SU-DHL-6 (cell line): ENCODE measurements at regions not wholly inside any gene's neighbourhood (a gene's known extent, or its start where the extent isn't known, plus 50 kb on each side); places are given as distances from the start of the nearest gene placed in this dataset.

Source experiments
- EZH2phosphoT487 ChIP-seq: fragments of 200-600 bp; sonication (generic), shearing (Covaris generic); conservative IDR thresholded peaks from 2 replicates; pipeline ENCODE4 v1.6.1; 2018; ENCODE audit warnings: mild to moderate bottlenecking, antibody characterized with exemption, low read length, moderate library complexity, mixed read lengths
- TF ChIP-seq, protein P1 (sequence below): fragments of 200-600 bp; sonication (generic); IDR thresholded peaks from one replicate; pipeline ENCODE4 v1.5.1; 2017; ENCODE audit warnings: antibody characterized with exemption, mild to moderate bottlenecking, low read length, moderate library complexity; ENCODE audit not compliant: insufficient read depth, poor library complexity, severe bottlenecking

DNA sequence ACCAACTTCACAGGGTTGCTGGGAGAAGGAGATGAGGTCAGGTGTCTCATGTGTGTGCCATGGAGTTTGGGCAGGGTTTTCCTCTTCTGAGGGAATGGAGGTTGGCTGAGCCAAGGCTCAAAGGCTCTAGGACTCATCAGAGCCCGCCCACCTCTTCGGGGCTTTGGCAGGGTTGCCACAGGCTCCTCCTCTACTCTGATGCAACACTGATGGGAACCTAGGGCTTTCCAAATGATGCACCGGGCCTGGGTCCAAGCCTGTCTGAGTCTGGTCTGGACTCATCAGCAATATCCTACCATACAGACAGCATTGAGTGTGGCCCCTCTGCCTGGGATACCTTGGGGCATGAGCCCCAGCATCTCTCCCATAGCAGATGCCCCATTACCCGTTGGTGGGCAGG, 59.5 kb upstream of the LHX1 start:
- no peak for TF ChIP-seq EZH2phosphoT487
- TF ChIP-seq, protein P1, sequence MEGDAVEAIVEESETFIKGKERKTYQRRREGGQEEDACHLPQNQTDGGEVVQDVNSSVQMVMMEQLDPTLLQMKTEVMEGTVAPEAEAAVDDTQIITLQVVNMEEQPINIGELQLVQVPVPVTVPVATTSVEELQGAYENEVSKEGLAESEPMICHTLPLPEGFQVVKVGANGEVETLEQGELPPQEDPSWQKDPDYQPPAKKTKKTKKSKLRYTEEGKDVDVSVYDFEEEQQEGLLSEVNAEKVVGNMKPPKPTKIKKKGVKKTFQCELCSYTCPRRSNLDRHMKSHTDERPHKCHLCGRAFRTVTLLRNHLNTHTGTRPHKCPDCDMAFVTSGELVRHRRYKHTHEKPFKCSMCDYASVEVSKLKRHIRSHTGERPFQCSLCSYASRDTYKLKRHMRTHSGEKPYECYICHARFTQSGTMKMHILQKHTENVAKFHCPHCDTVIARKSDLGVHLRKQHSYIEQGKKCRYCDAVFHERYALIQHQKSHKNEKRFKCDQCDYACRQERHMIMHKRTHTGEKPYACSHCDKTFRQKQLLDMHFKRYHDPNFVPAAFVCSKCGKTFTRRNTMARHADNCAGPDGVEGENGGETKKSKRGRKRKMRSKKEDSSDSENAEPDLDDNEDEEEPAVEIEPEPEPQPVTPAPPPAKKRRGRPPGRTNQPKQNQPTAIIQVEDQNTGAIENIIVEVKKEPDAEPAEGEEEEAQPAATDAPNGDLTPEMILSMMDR = no peak
